Keratinocyte (primary cell): ENCODE measurements at regions not wholly inside any gene's neighbourhood (a gene's known extent, or its start where the extent isn't known, plus 50 kb on each side); places are given as distances from the start of the nearest gene placed in this dataset.

Experiments used
- DNase-seq: peaks from one replicate; pipeline ENCODE4 v3.0.0-alpha.2; 2011; ENCODE audit warnings: low read depth, missing footprints, low spot score
- FAIRE-seq: peaks from 2 replicates; lab custom pipeline; 2011; peaks lifted over from hg19 to GRCh38; lab: Jason Lieb, UNC
- H2AFZ ChIP-seq: 2 replicates; pipeline ENCODE4 v1.6.0; 2012; ENCODE audit warnings: low read length, control low read depth, inconsistent platforms; ENCODE audit not compliant: control insufficient read depth
- H3K27ac ChIP-seq: 2 replicates; pipeline ENCODE4 v1.5.1; 2011; ENCODE audit warnings: low read length; ENCODE audit not compliant: control insufficient read depth, insufficient read depth
- H3K27me3 ChIP-seq: 3 replicates; pipeline ENCODE4 v1.6.0; 2011; ENCODE audit warnings: low read length; ENCODE audit not compliant: control insufficient read depth, insufficient read depth; ENCODE audit errors: extremely low read depth
- H3K36me3 ChIP-seq, 2 experiments: 2 replicates in 1 of 2; 3 replicates in 1 of 2; pipeline ENCODE4 v1.5.1; 2011; ENCODE audit warnings: low read length in 2 of 2, mild to moderate bottlenecking in 1 of 2; ENCODE audit not compliant: control insufficient read depth in 2 of 2, insufficient read depth in 2 of 2; ENCODE audit errors: extremely low read depth in 1 of 2
- H3K4me1 ChIP-seq: 3 replicates; pipeline ENCODE4 v1.5.1; 2011; ENCODE audit warnings: low read length; ENCODE audit not compliant: control insufficient read depth, insufficient read depth; ENCODE audit errors: extremely low read depth
- H3K4me2 ChIP-seq: 3 replicates; pipeline ENCODE4 v1.6.0; 2011; ENCODE audit warnings: low read depth, low read length; ENCODE audit not compliant: control insufficient read depth, insufficient read depth; ENCODE audit errors: extremely low read depth
- H3K4me3 ChIP-seq, 3 experiments: fragments of 200-600 bp in 1 of 3; sonication (generic) in 1 of 3; 2 replicates in 2 of 3; 3 replicates in 1 of 3; pipeline ENCODE4 v1.5.1; 2011 to 2016; ENCODE audit warnings: low read length in 3 of 3, mild to moderate bottlenecking in 3 of 3, control low read depth in 2 of 3, inconsistent platforms in 1 of 3, low read depth in 1 of 3, mixed read lengths in 1 of 3, mixed run types in 1 of 3, moderate library complexity in 1 of 3; ENCODE audit not compliant: control insufficient read depth in 2 of 3, insufficient read depth in 2 of 3; ENCODE audit errors: extremely low read depth in 1 of 3
- H3K79me2 ChIP-seq: 2 replicates; pipeline ENCODE4 v1.6.0; 2012; ENCODE audit warnings: low read length; ENCODE audit not compliant: control insufficient read depth, insufficient read depth
- H3K9ac ChIP-seq: 3 replicates; pipeline ENCODE4 v1.6.0; 2011; ENCODE audit warnings: low read length; ENCODE audit not compliant: control insufficient read depth, insufficient read depth; ENCODE audit errors: extremely low read depth
- H3K9me1 ChIP-seq: 3 replicates; pipeline ENCODE4 v1.6.0; 2011; ENCODE audit warnings: low read length; ENCODE audit not compliant: control insufficient read depth, insufficient read depth; ENCODE audit errors: extremely low read depth
- H3K9me3 ChIP-seq: 2 replicates; pipeline ENCODE4 v1.5.1; 2012; ENCODE audit warnings: low read depth, low read length; ENCODE audit not compliant: control insufficient read depth
- H4K20me1 ChIP-seq: 3 replicates; pipeline ENCODE4 v1.6.0; 2011; ENCODE audit warnings: low read length; ENCODE audit not compliant: control insufficient read depth, insufficient read depth; ENCODE audit errors: extremely low read depth
- CTCF ChIP-seq, 3 experiments: IDR thresholded peaks in 1 of 3; conservative IDR thresholded peaks in 1 of 3; optimal IDR thresholded peaks in 1 of 3; 2 replicates in 2 of 3; 3 replicates in 1 of 3; pipeline versions ENCODE3 to v1.5.1; 2011; ENCODE audit warnings: low read length in 3 of 3, mild to moderate bottlenecking in 3 of 3, moderate library complexity in 2 of 3, control low read depth in 1 of 3, inconsistent platforms in 1 of 3; ENCODE audit not compliant: insufficient read depth in 2 of 3; ENCODE audit errors: extremely low read depth in 1 of 3
- EZH2 ChIP-seq: IDR thresholded peaks from one replicate; pipeline ENCODE4 v1.6.1; 2012; ENCODE audit warnings: inconsistent platforms, mild to moderate bottlenecking, low read length, moderate library complexity
- dilution Hi-C: fragments of 300-500 bp; cut with MboI; formaldehyde crosslinking; loops from one replicate; pipeline ENCODE4 v1.7.0; 2020; ENCODE audit warnings: low sequenced_read_pairs; ENCODE audit not compliant: extremely low pct_ligation_motif_present

DNA sequence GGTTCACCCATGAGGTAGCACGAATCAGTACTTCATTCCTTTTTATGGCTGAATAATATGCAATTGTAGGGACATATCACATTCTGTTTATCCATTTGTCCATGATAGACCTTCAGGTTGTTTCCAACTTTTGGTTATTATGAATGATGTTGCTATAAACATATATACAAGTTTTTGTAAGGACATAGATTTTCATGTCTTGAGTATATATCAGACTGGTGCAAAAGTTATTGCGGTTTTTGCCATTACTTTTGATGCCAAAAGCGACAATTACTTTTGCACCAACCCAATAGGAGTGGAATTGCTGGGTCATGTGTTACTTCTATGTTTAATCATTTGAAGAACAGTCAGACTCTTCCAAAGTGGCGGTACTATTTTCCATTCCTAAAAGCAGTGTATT is 361.5 kb downstream of the RPS24 start:
- no peaks in the 10 kb centered on the region for H3K36me3 ChIP-seq
- no peak overlapping the region for H3K4me3 ChIP-seq
- no peaks in the 10 kb centered on the region for H3K4me1 ChIP-seq
- H2AFZ ChIP-seq = no peak overlapping the region
- DNase-seq (no peak), FAIRE-seq (no peak)
- H3K9me1 ChIP-seq = no peaks in the 10 kb centered on the region
- no peaks in the 10 kb centered on the region for H3K9me3 ChIP-seq
- H3K9ac ChIP-seq = no peak overlapping the region
- H4K20me1 ChIP-seq = no peaks in the 10 kb centered on the region
- no peak overlapping the region for H3K27ac ChIP-seq
- H3K79me2 ChIP-seq = no peaks in the 10 kb centered on the region
- H3K27me3 ChIP-seq = no peaks in the 10 kb centered on the region
- TF ChIP-seq CTCF (optimal IDR thresholded peaks at IDR 0.05 in 1 of 3, IDR thresholded peaks at IDR 0.05 in 1 of 3, conservative IDR thresholded peaks at IDR 0.05 in 1 of 3; ENCODE audit: extremely low read depth in 1 of 3, insufficient read depth in 2 of 3, low read length in 3 of 3) (no peak), EZH2 (no peak)
- dilution Hi-C loops = no loop called here
- no peak overlapping the region for H3K4me2 ChIP-seq

DNA sequence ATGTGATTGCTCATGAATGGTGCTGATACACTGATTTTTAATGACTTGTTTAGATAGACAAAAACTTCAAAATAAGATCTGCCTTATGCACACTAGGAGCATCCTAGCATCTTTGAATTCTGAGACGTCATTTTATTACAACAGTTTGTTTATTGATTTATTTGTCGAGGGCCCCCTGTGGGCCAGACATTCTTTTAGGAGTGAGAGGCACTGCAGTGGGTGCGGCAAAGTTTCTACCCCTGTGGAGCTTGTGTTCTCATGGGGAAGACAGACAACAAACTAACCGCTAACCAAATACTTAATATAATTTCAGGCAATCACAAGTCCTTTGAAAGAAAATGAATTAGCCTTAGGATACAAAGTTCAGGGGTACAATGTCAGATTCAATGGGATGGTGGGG is 363.1 kb downstream of the RPS24 start:
- FAIRE-seq = no peak
- no peaks in the 10 kb centered on the region for H3K9me1 ChIP-seq
- H3K36me3 ChIP-seq = no peaks in the 10 kb centered on the region
- no peak overlapping the region for H2AFZ ChIP-seq
- TF ChIP-seq CTCF (optimal IDR thresholded peaks at IDR 0.05 in 1 of 3, IDR thresholded peaks at IDR 0.05 in 1 of 3, conservative IDR thresholded peaks at IDR 0.05 in 1 of 3; ENCODE audit: extremely low read depth in 1 of 3, insufficient read depth in 2 of 3, low read length in 3 of 3) (no peak), EZH2 (no peak)
- dilution Hi-C loops = no loop called here
- H3K4me2 ChIP-seq = no peak overlapping the region
- no peaks in the 10 kb centered on the region for H3K4me1 ChIP-seq
- H3K9ac ChIP-seq = no peak overlapping the region
- no peak for DNase-seq
- no peaks in the 10 kb centered on the region for H3K27me3 ChIP-seq
- H4K20me1 ChIP-seq = no peaks in the 10 kb centered on the region
- H3K4me3 ChIP-seq = no peak overlapping the region
- H3K79me2 ChIP-seq = no peaks in the 10 kb centered on the region
- H3K27ac ChIP-seq = no peak overlapping the region
- no peaks in the 10 kb centered on the region for H3K9me3 ChIP-seq
